GM18519 (cell line): ENCODE measurements at regions not wholly inside any gene's neighbourhood (a gene's known extent, or its start where the extent isn't known, plus 50 kb on each side); places are given as distances from the start of the nearest gene placed in this dataset.

Experiments used
- ATAC-seq: cut with Tn5 transposase; IDR thresholded peaks from one replicate; pipeline ENCODE4 v1.9.1; 2021; ENCODE audit warnings: mild to moderate bottlenecking, moderate library complexity; ENCODE audit not compliant: unreplicated experiment, low FRiP score

- ATAC-seq, result no peak
These were observed 175.4 kb downstream of the SEC16B start for GRCh38 chr1:177794376-177794991.

DNA sequence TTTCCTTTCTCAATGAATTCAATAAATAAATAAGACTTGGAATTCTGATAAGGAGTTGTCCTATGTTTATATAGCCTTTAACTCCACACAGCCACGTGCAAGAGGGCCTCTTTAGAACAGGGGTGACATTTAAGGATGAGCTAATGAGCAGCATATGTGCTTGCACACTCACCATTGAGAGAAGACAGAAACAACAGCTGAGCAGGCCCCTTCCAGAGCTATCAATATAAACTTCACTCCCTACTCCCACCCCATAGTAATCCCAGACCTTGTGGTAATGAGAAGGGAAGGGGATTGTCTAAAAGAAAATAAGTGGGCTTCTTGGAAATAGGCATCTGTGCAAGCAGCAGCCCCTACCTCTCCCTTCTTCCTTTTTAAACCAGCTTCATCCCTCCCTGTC is 176.0 kb downstream of the SEC16B start:
- ATAC-seq, result no peak

- ATAC-seq, result no peak
These were observed 179.3 kb downstream of the SEC16B start for GRCh38 chr1:177790566-177790965.

- no peak for ATAC-seq
These were observed 179.9 kb downstream of the SEC16B start for GRCh38 chr1:177789956-177790355.

DNA sequence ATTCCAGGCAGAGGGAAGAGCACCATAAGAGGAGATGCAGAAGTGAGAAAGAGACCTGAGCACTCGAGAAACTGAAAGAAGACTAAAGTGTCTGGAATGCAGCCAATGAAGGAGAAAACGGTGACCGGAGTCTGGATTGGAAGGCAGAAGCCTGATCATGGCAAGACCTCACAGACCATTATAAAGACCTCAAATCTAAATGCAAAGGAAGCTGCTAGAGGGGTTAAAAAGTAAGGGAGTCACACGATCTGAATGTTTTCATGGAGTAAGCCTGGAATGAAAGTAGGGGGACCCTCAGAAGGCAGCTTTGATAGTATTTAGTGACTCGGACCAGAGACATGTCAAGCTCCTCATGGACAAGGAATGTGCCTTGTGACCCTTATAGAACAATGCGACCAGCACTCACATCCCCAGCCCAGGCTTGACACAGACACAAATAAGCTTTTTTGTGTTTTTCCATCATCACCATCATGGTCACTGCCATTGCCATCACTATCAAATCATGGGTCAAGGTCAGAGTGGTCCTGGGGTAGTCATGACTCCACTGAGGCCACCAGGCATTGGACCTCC is 183.6 kb downstream of the SEC16B start:
- ATAC-seq, result no peak

DNA sequence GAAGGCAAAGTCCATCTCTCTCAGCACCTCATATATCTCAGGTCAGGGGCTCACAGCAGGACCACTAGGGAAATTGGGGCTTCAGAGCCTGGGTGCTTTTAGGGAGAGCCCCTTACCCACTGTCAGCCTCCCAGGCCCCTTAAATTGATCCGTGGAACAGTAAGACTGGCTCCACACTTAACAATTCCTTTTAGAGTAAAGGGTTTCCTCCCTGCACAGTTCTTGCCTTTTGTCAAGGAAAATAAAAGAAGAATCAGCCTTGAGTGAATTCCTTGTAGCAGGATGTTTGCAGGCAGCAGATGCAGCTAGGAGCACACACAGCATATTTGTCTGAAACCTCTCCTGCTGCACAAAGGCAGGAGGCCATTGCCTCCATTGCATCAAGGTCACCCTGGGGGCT is 184.9 kb downstream of the SEC16B start:
- ATAC-seq, result no peak

- no peak for ATAC-seq
These were observed 185.4 kb downstream of the SEC16B start for GRCh38 chr1:177784409-177784808.

GRCh38 chr1:177783051-177783450 is 186.8 kb downstream of the SEC16B start:
- ATAC-seq, result no peak

GRCh38 chr1:177780096-177780700 is 189.7 kb downstream of the SEC16B start:
- ATAC-seq, result peak; percentile 65

- no peak for ATAC-seq
These were observed 190.5 kb downstream of the SEC16B start for GRCh38 chr1:177779166-177779965.

DNA sequence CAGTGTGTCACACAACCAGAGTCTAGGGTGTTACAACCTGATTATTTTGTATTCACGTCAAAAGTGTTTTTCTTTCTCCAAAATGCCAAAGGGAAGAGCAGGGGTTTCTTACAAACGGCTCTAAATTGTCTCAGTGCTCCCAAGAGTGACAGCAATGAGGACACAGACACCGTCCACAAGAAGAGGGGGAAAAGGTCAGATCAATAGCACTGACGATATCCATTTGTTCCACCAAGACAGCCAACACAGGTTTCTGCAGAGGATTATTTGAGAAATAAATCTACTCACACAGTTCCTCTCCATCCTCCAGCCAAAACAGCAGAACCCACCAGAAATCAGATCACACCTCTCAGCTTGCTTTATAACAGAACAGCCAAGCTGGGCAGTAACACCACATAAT is 193.9 kb downstream of the SEC16B start:
- ATAC-seq, result no peak

- ATAC-seq, result no peak
These were observed 197.4 kb downstream of the SEC16B start for GRCh38 chr1:177772386-177772960.

DNA sequence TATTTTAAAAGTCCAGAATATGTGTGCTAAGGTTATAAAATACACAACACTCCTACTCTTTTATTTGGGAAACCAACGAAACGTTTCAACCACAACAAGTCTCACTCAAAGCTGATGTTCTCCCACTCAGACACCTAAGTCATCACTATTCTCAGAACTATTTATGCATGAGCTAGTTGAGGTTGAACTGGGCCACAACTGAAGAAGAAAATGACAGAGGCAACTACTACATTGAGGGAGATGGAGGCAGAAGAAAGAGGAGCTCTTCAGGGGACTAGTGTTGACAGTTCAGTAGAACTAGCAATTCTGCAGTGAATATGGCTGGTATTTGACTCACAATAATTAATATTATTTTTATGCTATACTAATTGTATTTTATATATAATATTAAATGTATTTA is 198.2 kb downstream of the SEC16B start:
- no peak for ATAC-seq

DNA sequence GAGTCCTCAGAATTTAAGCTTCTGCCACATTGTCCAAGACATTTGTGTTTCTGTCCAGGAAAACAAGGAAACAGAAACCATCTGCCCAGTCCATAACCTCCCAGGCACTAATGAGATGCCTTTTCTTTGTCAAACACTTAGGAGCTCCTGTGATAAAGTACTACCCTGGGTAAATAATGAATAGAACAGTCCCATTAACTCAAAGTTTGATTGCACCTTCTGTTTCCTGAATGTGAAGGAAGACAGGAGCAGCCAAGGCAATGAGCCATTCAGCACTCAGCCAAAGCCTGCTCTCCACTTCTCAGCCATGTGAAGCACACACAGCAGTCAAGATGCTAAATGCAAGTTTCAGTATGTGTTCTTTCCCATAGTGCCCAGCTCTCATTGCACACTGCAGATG is 199.8 kb downstream of the SEC16B start:
- no peak for ATAC-seq

DNA sequence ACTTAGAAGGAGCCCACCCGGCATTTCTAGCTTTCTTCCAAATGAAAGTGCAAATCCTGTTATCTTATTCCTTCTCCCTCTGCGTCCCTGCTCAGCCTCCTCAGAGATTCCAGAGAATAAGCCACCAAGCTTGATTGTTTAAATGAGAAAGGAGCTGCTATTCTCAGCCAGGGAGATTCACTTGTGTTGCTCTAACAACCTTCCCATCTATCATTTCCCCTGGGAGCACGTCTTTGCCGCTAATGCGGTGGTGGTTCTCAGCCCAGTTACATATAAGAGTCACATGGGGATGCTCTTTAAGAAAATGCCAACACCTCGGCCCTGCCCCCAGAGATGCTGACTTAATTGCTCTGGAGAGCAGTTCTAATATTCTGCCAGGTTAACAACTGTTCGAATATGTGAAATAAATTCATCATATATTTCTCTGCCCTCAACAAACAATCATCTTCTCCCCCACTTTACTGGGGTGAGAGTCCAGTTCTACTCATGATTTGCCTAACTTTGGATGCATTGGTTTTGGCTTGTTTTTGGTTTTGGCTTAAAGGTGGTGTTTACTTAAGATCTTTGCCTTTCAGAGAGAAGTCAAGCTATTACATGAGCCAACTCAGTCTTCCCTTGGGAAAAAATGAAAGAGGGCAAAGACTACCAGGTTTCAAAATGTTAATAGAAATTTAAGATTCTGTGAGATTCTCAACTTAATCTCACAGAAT is 213.9 kb downstream of the SEC16B start:
- ATAC-seq, result no peak

GRCh38 chr1:177754603-177755002 is 215.3 kb downstream of the SEC16B start:
- no peak for ATAC-seq

GRCh38 chr1:177753655-177754054 is 216.2 kb downstream of the SEC16B start:
- no peak for ATAC-seq

- no peak for ATAC-seq
These were observed 221.6 kb downstream of the SEC16B start for GRCh38 chr1:177748080-177748801.

GRCh38 chr1:177746155-177746554 is 223.7 kb downstream of the SEC16B start:
- no peak for ATAC-seq

GRCh38 chr1:177744906-177745305 is 225.0 kb downstream of the SEC16B start:
- no peak for ATAC-seq
